ENCODE measurements at regions not wholly inside any gene's neighbourhood (a gene's known extent, or its start where the extent isn't known, plus 50 kb on each side); places are given as distances from the start of the nearest gene placed in this dataset.

GRCh38 chr6:8203337-8203736, 101.0 kb upstream of the EEF1E1 start:
- Histone ChIP-seq H3K27ac (ENCODE audit: low read depth, low read length) (no peak overlapping the region), H3K4me3 (ENCODE audit: low read depth in 1 of 5, low read length in 5 of 5) (no peak overlapping the region), H3K36me3 (ENCODE audit: control insufficient read depth in 5 of 5, insufficient read depth in 5 of 5, low read length in 5 of 5) (no peaks in the 10 kb centered on the region), H3K9me3 (ENCODE audit: control insufficient read depth in 5 of 5, low read length in 5 of 5) (no peaks in the 10 kb centered on the region), H3K4me1 (ENCODE audit: control insufficient read depth in 5 of 5, insufficient read depth in 5 of 5, low read length in 5 of 5) (no peaks in the 10 kb centered on the region), H3K9ac (ENCODE audit: low read length in 5 of 5) (no peak overlapping the region), H3K27me3 (ENCODE audit: control insufficient read depth in 5 of 5, insufficient read depth in 4 of 5, low read length in 5 of 5) (peaks cover 0 to 3% (median 0%) of the 10 kb centered on the region in 5 donors)

GRCh38 chr6:8201679-8202078, 99.3 kb upstream of the EEF1E1 start:
- Histone ChIP-seq H3K4me3 (ENCODE audit: low read depth in 1 of 5, low read length in 5 of 5) (no peak overlapping the region), H3K36me3 (ENCODE audit: control insufficient read depth in 5 of 5, insufficient read depth in 5 of 5, low read length in 5 of 5) (no peaks in the 10 kb centered on the region), H3K9me3 (ENCODE audit: control insufficient read depth in 5 of 5, low read length in 5 of 5) (no peaks in the 10 kb centered on the region), H3K27ac (ENCODE audit: low read depth, low read length) (no peak overlapping the region), H3K9ac (ENCODE audit: low read length in 5 of 5) (no peak overlapping the region), H3K27me3 (ENCODE audit: control insufficient read depth in 5 of 5, insufficient read depth in 4 of 5, low read length in 5 of 5) (peaks cover 0 to 3% (median 0%) of the 10 kb centered on the region in 5 donors), H3K4me1 (ENCODE audit: control insufficient read depth in 5 of 5, insufficient read depth in 5 of 5, low read length in 5 of 5) (no peaks in the 10 kb centered on the region)

- no peak overlapping the region for H3K4me3 ChIP-seq (ENCODE audit: low read depth in 1 of 5, low read length in 5 of 5)
- H3K9ac ChIP-seq (ENCODE audit: low read length in 5 of 5), result no peak overlapping the region
- H3K27me3 ChIP-seq (ENCODE audit: control insufficient read depth in 5 of 5, insufficient read depth in 4 of 5, low read length in 5 of 5), result peaks cover 0 to 3% (median 0%) of the 10 kb centered on the region in 5 donors
- no peak overlapping the region for H3K27ac ChIP-seq (ENCODE audit: low read depth, low read length)
- H3K9me3 ChIP-seq (ENCODE audit: control insufficient read depth in 5 of 5, low read length in 5 of 5), result no peaks in the 10 kb centered on the region
- no peaks in the 10 kb centered on the region for H3K4me1 ChIP-seq (ENCODE audit: control insufficient read depth in 5 of 5, insufficient read depth in 5 of 5, low read length in 5 of 5)
- no peaks in the 10 kb centered on the region for H3K36me3 ChIP-seq (ENCODE audit: control insufficient read depth in 5 of 5, insufficient read depth in 5 of 5, low read length in 5 of 5)
Measured at GRCh38 chr6:8200255-8200654, 97.9 kb upstream of the EEF1E1 start.

- H3K9ac ChIP-seq (ENCODE audit: low read length in 5 of 5), result no peak overlapping the region
- no peak overlapping the region for H3K27ac ChIP-seq (ENCODE audit: low read depth, low read length)
- H3K36me3 ChIP-seq (ENCODE audit: control insufficient read depth in 5 of 5, insufficient read depth in 5 of 5, low read length in 5 of 5), result no peaks in the 10 kb centered on the region
- H3K27me3 ChIP-seq (ENCODE audit: control insufficient read depth in 5 of 5, insufficient read depth in 4 of 5, low read length in 5 of 5), result peaks cover 0 to 3% (median 0%) of the 10 kb centered on the region in 5 donors
- H3K4me1 ChIP-seq (ENCODE audit: control insufficient read depth in 5 of 5, insufficient read depth in 5 of 5, low read length in 5 of 5), result no peaks in the 10 kb centered on the region
- H3K4me3 ChIP-seq (ENCODE audit: low read depth in 1 of 5, low read length in 5 of 5), result no peak overlapping the region
- no peaks in the 10 kb centered on the region for H3K9me3 ChIP-seq (ENCODE audit: control insufficient read depth in 5 of 5, low read length in 5 of 5)
Measured at GRCh38 chr6:8195714-8196102, 93.4 kb upstream of the EEF1E1 start.

- H3K27ac ChIP-seq (ENCODE audit: low read depth, low read length), result no peak overlapping the region
- peaks cover 0 to 6% (median 0%) of the 10 kb centered on the region in 5 donors for H3K27me3 ChIP-seq (ENCODE audit: control insufficient read depth in 5 of 5, insufficient read depth in 4 of 5, low read length in 5 of 5)
- no peak overlapping the region for H3K4me3 ChIP-seq (ENCODE audit: low read depth in 1 of 5, low read length in 5 of 5)
- no peaks in the 10 kb centered on the region for H3K4me1 ChIP-seq (ENCODE audit: control insufficient read depth in 5 of 5, insufficient read depth in 5 of 5, low read length in 5 of 5)
- no peaks in the 10 kb centered on the region for H3K9me3 ChIP-seq (ENCODE audit: control insufficient read depth in 5 of 5, low read length in 5 of 5)
- no peaks in the 10 kb centered on the region for H3K36me3 ChIP-seq (ENCODE audit: control insufficient read depth in 5 of 5, insufficient read depth in 5 of 5, low read length in 5 of 5)
- no peak overlapping the region for H3K9ac ChIP-seq (ENCODE audit: low read length in 5 of 5)
Measured at GRCh38 chr6:8195040-8195713, 92.8 kb upstream of the EEF1E1 start.

- no peak overlapping the region for H3K27ac ChIP-seq (ENCODE audit: low read depth, low read length)
- peaks cover 0 to 6% (median under 1%) of the 10 kb centered on the region in 5 donors for H3K27me3 ChIP-seq (ENCODE audit: control insufficient read depth in 5 of 5, insufficient read depth in 4 of 5, low read length in 5 of 5)
- no peaks in the 10 kb centered on the region for H3K4me1 ChIP-seq (ENCODE audit: control insufficient read depth in 5 of 5, insufficient read depth in 5 of 5, low read length in 5 of 5)
- H3K9ac ChIP-seq (ENCODE audit: low read length in 5 of 5), result no peak overlapping the region
- no peaks in the 10 kb centered on the region for H3K36me3 ChIP-seq (ENCODE audit: control insufficient read depth in 5 of 5, insufficient read depth in 5 of 5, low read length in 5 of 5)
- H3K9me3 ChIP-seq (ENCODE audit: control insufficient read depth in 5 of 5, low read length in 5 of 5), result no peaks in the 10 kb centered on the region
- H3K4me3 ChIP-seq (ENCODE audit: low read depth in 1 of 5, low read length in 5 of 5), result no peak overlapping the region
Measured at GRCh38 chr6:8194490-8194889, 92.1 kb upstream of the EEF1E1 start.

- no peaks in the 10 kb centered on the region for H3K9me3 ChIP-seq (ENCODE audit: control insufficient read depth in 5 of 5, low read length in 5 of 5)
- H3K27me3 ChIP-seq (ENCODE audit: control insufficient read depth in 5 of 5, insufficient read depth in 4 of 5, low read length in 5 of 5), result peaks cover 0 to 9% (median 3%) of the 10 kb centered on the region in 5 donors
- H3K4me3 ChIP-seq (ENCODE audit: low read depth in 1 of 5, low read length in 5 of 5), result no peak overlapping the region
- no peak overlapping the region for H3K9ac ChIP-seq (ENCODE audit: low read length in 5 of 5)
- H3K36me3 ChIP-seq (ENCODE audit: control insufficient read depth in 5 of 5, insufficient read depth in 5 of 5, low read length in 5 of 5), result no peaks in the 10 kb centered on the region
- H3K27ac ChIP-seq (ENCODE audit: low read depth, low read length), result no peak overlapping the region
- no peaks in the 10 kb centered on the region for H3K4me1 ChIP-seq (ENCODE audit: control insufficient read depth in 5 of 5, insufficient read depth in 5 of 5, low read length in 5 of 5)
Measured at GRCh38 chr6:8193541-8193940, 91.2 kb upstream of the EEF1E1 start.

GRCh38 chr6:8192597-8192996, 90.2 kb upstream of the EEF1E1 start:
- no peak overlapping the region for H3K4me3 ChIP-seq (ENCODE audit: low read depth in 1 of 5, low read length in 5 of 5)
- H3K9ac ChIP-seq (ENCODE audit: low read length in 5 of 5), result no peak overlapping the region
- no peaks in the 10 kb centered on the region for H3K36me3 ChIP-seq (ENCODE audit: control insufficient read depth in 5 of 5, insufficient read depth in 5 of 5, low read length in 5 of 5)
- H3K4me1 ChIP-seq (ENCODE audit: control insufficient read depth in 5 of 5, insufficient read depth in 5 of 5, low read length in 5 of 5), result no peaks in the 10 kb centered on the region
- no peaks in the 10 kb centered on the region for H3K9me3 ChIP-seq (ENCODE audit: control insufficient read depth in 5 of 5, low read length in 5 of 5)
- H3K27me3 ChIP-seq (ENCODE audit: control insufficient read depth in 5 of 5, insufficient read depth in 4 of 5, low read length in 5 of 5), result peaks cover 0 to 10% (median 6%) of the 10 kb centered on the region in 5 donors
- H3K27ac ChIP-seq (ENCODE audit: low read depth, low read length), result no peak overlapping the region

- Histone ChIP-seq H3K4me1 (ENCODE audit: control insufficient read depth in 5 of 5, insufficient read depth in 5 of 5, low read length in 5 of 5) (no peaks in the 10 kb centered on the region), H3K27me3 (ENCODE audit: control insufficient read depth in 5 of 5, insufficient read depth in 4 of 5, low read length in 5 of 5) (peaks cover 0 to 10% (median 6%) of the 10 kb centered on the region in 5 donors), H3K9ac (ENCODE audit: low read length in 5 of 5) (no peak overlapping the region)
Measured at GRCh38 chr6:8192067-8192466, 89.7 kb upstream of the EEF1E1 start.

GRCh38 chr6:8191629-8192028, 89.3 kb upstream of the EEF1E1 start:
- no peak overlapping the region for H3K9ac ChIP-seq (ENCODE audit: low read length in 5 of 5)
- H3K27me3 ChIP-seq (ENCODE audit: control insufficient read depth in 5 of 5, insufficient read depth in 4 of 5, low read length in 5 of 5), result peaks cover 0 to 10% (median 6%) of the 10 kb centered on the region in 5 donors
- no peaks in the 10 kb centered on the region for H3K9me3 ChIP-seq (ENCODE audit: control insufficient read depth in 5 of 5, low read length in 5 of 5)
- H3K4me1 ChIP-seq (ENCODE audit: control insufficient read depth in 5 of 5, insufficient read depth in 5 of 5, low read length in 5 of 5), result no peaks in the 10 kb centered on the region
- no peak overlapping the region for H3K4me3 ChIP-seq (ENCODE audit: low read depth in 1 of 5, low read length in 5 of 5)
- no peaks in the 10 kb centered on the region for H3K36me3 ChIP-seq (ENCODE audit: control insufficient read depth in 5 of 5, insufficient read depth in 5 of 5, low read length in 5 of 5)
- H3K27ac ChIP-seq (ENCODE audit: low read depth, low read length), result no peak overlapping the region

More at GRCh38 chr6:8192067-8192466, 89.7 kb upstream of the EEF1E1 start:
- no peak overlapping the region for H3K4me3 ChIP-seq (ENCODE audit: low read depth in 1 of 5, low read length in 5 of 5)
- no peaks in the 10 kb centered on the region for H3K36me3 ChIP-seq (ENCODE audit: control insufficient read depth in 5 of 5, insufficient read depth in 5 of 5, low read length in 5 of 5)
- no peaks in the 10 kb centered on the region for H3K9me3 ChIP-seq (ENCODE audit: control insufficient read depth in 5 of 5, low read length in 5 of 5)
- H3K27ac ChIP-seq (ENCODE audit: low read depth, low read length), result no peak overlapping the region
